Endodermal cell (in vitro differentiated cells): ENCODE measurements at regions not wholly inside any gene's neighbourhood (a gene's known extent, or its start where the extent isn't known, plus 50 kb on each side); places are given as distances from the start of the nearest gene placed in this dataset.

Experiments used
- DNase-seq: peaks from one replicate; pipeline ENCODE4 v3.0.0-alpha.2; 2017
- H3K27ac ChIP-seq: 2 replicates; pipeline ENCODE4 v1.5.1; 2013; ENCODE audit warnings: mild to moderate bottlenecking, low read depth, low read length, moderate library complexity
- H3K27me3 ChIP-seq: 2 replicates; pipeline ENCODE4 v1.6.1; 2013; ENCODE audit warnings: mild to moderate bottlenecking, low read length, moderate library complexity; ENCODE audit not compliant: insufficient read depth, control insufficient read depth, poor library complexity, severe bottlenecking
- H3K36me3 ChIP-seq: 2 replicates; pipeline ENCODE4 v1.7.0; 2013; ENCODE audit warnings: mild to moderate bottlenecking, low read length, moderate library complexity; ENCODE audit not compliant: control insufficient read depth, insufficient read depth
- H3K4me1 ChIP-seq: one replicate; pipeline ENCODE4 v1.7.0; 2013; ENCODE audit warnings: low read length; ENCODE audit not compliant: control insufficient read depth, insufficient read depth
- H3K4me3 ChIP-seq: 2 replicates; pipeline ENCODE4 v1.5.1; 2013; ENCODE audit warnings: mild to moderate bottlenecking, low read length, moderate library complexity
- H3K9ac ChIP-seq: 2 replicates; pipeline ENCODE4 v1.6.1; 2013; ENCODE audit warnings: mild to moderate bottlenecking, low read length, moderate library complexity; ENCODE audit not compliant: poor library complexity, severe bottlenecking; ENCODE audit errors: extremely low read depth
- H3K9me3 ChIP-seq: 2 replicates; pipeline ENCODE4 v1.6.1; 2013; ENCODE audit warnings: mild to moderate bottlenecking, low read length, moderate library complexity; ENCODE audit not compliant: control insufficient read depth
- H3K27ac Mint-ChIP-seq: 2 replicates; pipeline ENCODE4 v1.8.0; 2020; ENCODE audit warnings: mixed read lengths
- H3K27me3 Mint-ChIP-seq: 2 replicates; pipeline ENCODE4 v1.8.0; 2021; ENCODE audit warnings: mild to moderate bottlenecking, mixed read lengths; ENCODE audit not compliant: insufficient read depth
- H3K36me3 Mint-ChIP-seq: 2 replicates; pipeline ENCODE4 v1.8.0; 2020; ENCODE audit warnings: low read depth, mixed read lengths
- H3K4me1 Mint-ChIP-seq: 2 replicates; pipeline ENCODE4 v1.8.0; 2020; ENCODE audit warnings: mixed read lengths
- H3K4me3 Mint-ChIP-seq: 2 replicates; pipeline ENCODE4 v1.8.0; 2020; ENCODE audit warnings: mild to moderate bottlenecking, moderate library complexity, mixed read lengths
- H3K9me3 Mint-ChIP-seq: 2 replicates; pipeline ENCODE4 v1.8.0; 2020; ENCODE audit warnings: mild to moderate bottlenecking, mixed read lengths
- CTCF ChIP-seq: fragments of 200-600 bp; sonication (generic); conservative IDR thresholded peaks from 2 replicates; pipeline ENCODE4 v1.5.0; 2021; ENCODE audit warnings: antibody characterized with exemption, mild to moderate bottlenecking
- WGBS, 2 experiments: methylation state at CpG; one replicate each; pipeline versions ENCODE4 v1.1.5 to v1.1.7; 2013; ENCODE audit warnings: missing lambda C conversion rate in 2 of 2, mixed read lengths in 1 of 2; ENCODE audit not compliant: insufficient coverage in 1 of 2, insufficient read length in 1 of 2; 5-methylcytosine and 5-hydroxymethylcytosine counted together

DNA sequence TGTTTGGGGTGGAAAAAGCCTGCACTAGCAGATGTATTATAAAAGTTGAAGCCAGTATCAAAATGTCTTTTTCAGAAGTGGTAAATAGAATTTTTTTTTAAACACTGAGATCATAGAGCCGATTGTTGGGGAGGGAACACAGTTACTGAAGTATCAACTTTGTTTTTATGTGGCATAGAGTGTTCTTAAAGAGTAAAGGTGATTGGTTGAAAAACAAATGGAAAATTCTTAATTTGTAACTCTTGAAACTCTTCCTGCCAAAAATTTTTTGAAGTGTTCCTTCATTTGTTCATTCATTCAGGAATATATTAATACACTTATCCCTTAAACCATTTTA lies 83.3 kb downstream of the DISP1 start:
- Histone ChIP-seq H3K9ac (no peak overlapping the region), H3K4me1 (no peaks in the 10 kb centered on the region), H3K9me3 (no peaks in the 10 kb centered on the region), H3K36me3 (no peaks in the 10 kb centered on the region), H3K27ac (no peak overlapping the region), H3K27me3 (no peaks in the 10 kb centered on the region), H3K4me3 (no peak overlapping the region)
- Mint-ChIP-seq H3K4me1 (no peaks in the 10 kb centered on the region), H3K36me3 (peaks cover 6% of the 10 kb centered on the region), H3K27ac (no peak overlapping the region), H3K9me3 (peaks cover 3% of the 10 kb centered on the region), H3K4me3 (no peak overlapping the region), H3K27me3 (no peaks in the 10 kb centered on the region)
- DNase-seq = no peak
- WGBS, 2 experiments = 75 to 91% methylated on average over 1 of the region's 1 CpG
- no peak for TF ChIP-seq CTCF

GRCh38 chr1:222899471-222899870 lies 84.6 kb downstream of the DISP1 start:
- Histone ChIP-seq H3K9me3 (no peaks in the 10 kb centered on the region), H3K36me3 (no peaks in the 10 kb centered on the region), H3K27me3 (no peaks in the 10 kb centered on the region), H3K4me3 (no peak overlapping the region), H3K4me1 (no peaks in the 10 kb centered on the region), H3K9ac (no peak overlapping the region), H3K27ac (no peak overlapping the region)
- no peaks in the 10 kb centered on the region for H3K36me3 Mint-ChIP-seq
- DNase-seq = no peak
- H3K27ac Mint-ChIP-seq = no peak overlapping the region
- no peaks in the 10 kb centered on the region for H3K9me3 Mint-ChIP-seq
- H3K27me3 Mint-ChIP-seq = no peaks in the 10 kb centered on the region
- WGBS, 2 experiments = 70 to 76% methylated on average over 2 to 4 of the region's 4 CpGs
- H3K4me1 Mint-ChIP-seq = no peaks in the 10 kb centered on the region
- H3K4me3 Mint-ChIP-seq = no peak overlapping the region
- no peak for TF ChIP-seq CTCF

GRCh38 chr1:222904451-222904850 lies 89.6 kb downstream of the DISP1 start:
- Mint-ChIP-seq H3K9me3 (no peaks in the 10 kb centered on the region), H3K4me3 (no peak overlapping the region), H3K36me3 (no peaks in the 10 kb centered on the region), H3K27ac (no peak overlapping the region), H3K4me1 (no peaks in the 10 kb centered on the region), H3K27me3 (no peaks in the 10 kb centered on the region)
- no peaks in the 10 kb centered on the region for H3K9me3 ChIP-seq
- H3K27me3 ChIP-seq = no peaks in the 10 kb centered on the region
- no peak for TF ChIP-seq CTCF
- H3K36me3 ChIP-seq = no peaks in the 10 kb centered on the region
- no peak for DNase-seq
- H3K27ac ChIP-seq = no peak overlapping the region
- no peaks in the 10 kb centered on the region for H3K4me1 ChIP-seq
- WGBS, 2 experiments = 92 to 100% methylated on average over 1 to 6 of the region's 6 CpGs
- H3K4me3 ChIP-seq = no peak overlapping the region
- H3K9ac ChIP-seq = no peak overlapping the region
